Heart right ventricle (tissue), 16 donors: ENCODE measurements at regions not wholly inside any gene's neighbourhood (a gene's known extent, or its start where the extent isn't known, plus 50 kb on each side); places are given as distances from the start of the nearest gene placed in this dataset.
A peak's percentile ranks its signal among the peaks of the same experiment; 100 is the strongest.

Experiments
- ATAC-seq, 8 donors: fragments of 200-7000 bp; cut with Tn5 transposase; one replicate each; pipeline ENCODE4 v1.9.1; 2020; ENCODE audit warnings: mild to moderate bottlenecking in 8 of 8, moderate library complexity in 8 of 8, moderate number of reproducible peaks in 1 of 8
- DNase-seq, 2 donors: peaks; one replicate each; pipeline ENCODE4 v3.0.0-alpha.2; 2020
- H3K27ac ChIP-seq, 10 donors: fragments of 200-600 bp; sonication (generic) in 2 of 10; one replicate each; pipeline versions ENCODE4 v1.5.0 to v1.8.0; 2020 to 2022; ENCODE audit warnings: mild to moderate bottlenecking in 3 of 10
- H3K27me3 ChIP-seq, 7 donors: fragments of 200-600 bp; one replicate each; pipeline ENCODE4 v1.8.0; 2021 to 2022; ENCODE audit warnings: mild to moderate bottlenecking in 2 of 7
- H3K36me3 ChIP-seq, 9 donors: fragments of 200-600 bp; sonication (generic) in 1 of 9; one replicate each; pipeline versions ENCODE4 v1.5.0 to v1.8.0; 2020 to 2022; ENCODE audit warnings: mild to moderate bottlenecking in 2 of 9
- H3K4me1 ChIP-seq, 9 donors: fragments of 200-600 bp; sonication (generic) in 1 of 9; one replicate each; pipeline versions ENCODE4 v1.5.0 to v1.8.0; 2020 to 2022; ENCODE audit warnings: mild to moderate bottlenecking in 4 of 9
- H3K4me3 ChIP-seq, 10 donors: fragments of 200-600 bp; sonication (generic) in 2 of 10; one replicate each; pipeline versions ENCODE4 v1.5.0 to v1.8.0; 2020 to 2022; ENCODE audit warnings: mild to moderate bottlenecking in 7 of 10, moderate library complexity in 2 of 10
- H3K9me3 ChIP-seq, 11 donors: fragments of 200-600 bp in 10 of 11; sonication (generic) in 2 of 11; one replicate each; pipeline versions ENCODE4 v1.5.0 to v1.8.0; 2013 to 2022; ENCODE audit warnings: mild to moderate bottlenecking in 2 of 11, control low read depth in 1 of 11, moderate library complexity in 1 of 11
- WGBS, 2 donors: extraction: QIAGEN DNeasy Blood & Tissue Kit; methylation state at CpG; one replicate each; pipeline ENCODE4 v1.1.7; 2013; ENCODE audit warnings: inconsistent platforms in 1 of 2; 5-methylcytosine and 5-hydroxymethylcytosine counted together
- intact Hi-C, 10 donors: fragments of 100-400 bp; cut with DNase I; formaldehyde crosslinking; loops; one replicate each; pipeline versions ENCODE4 v1.11.1 to v1.14.2; 2022
- TF ChIP-seq, protein P1 (sequence below), 9 donors: fragments of 200-600 bp; sonication (generic) in 2 of 9; IDR thresholded peaks; one replicate each; pipeline versions ENCODE4 v1.5.0 to v1.8.0; 2021 to 2022; ENCODE audit warnings: antibody characterized with exemption in 9 of 9, mild to moderate bottlenecking in 5 of 9, moderate library complexity in 1 of 9
- donor health status: Arrhythmogenic right ventricular cardiomyopathy.
- donor health status: ischemic (EF 13 %, LVEDD 7.1; RV severe dilation, severe dysfunction).
- donor health status: healthy with polysubstance abuse.
- donor health status: DM: no; HTN: yes; CAD: no.
- donor health status: DM: no; HTN: no; CAD: no.
- donor health status: ischemic (EF 25% LVEDD 6.9; RV normal size, moderate dysfunction).
- donor health status: ischemic (EF 25% LVEDD 5.7; RV mildly dilated, moderate dysfunction).
- donor health status: healthy.
- donor health status: DM: yes; HTN: yes; CAD: no.
- donor health status: Ischemic cardiomyopathy.
- donor health status: ischemic (EF 35%, LVEDD 5.7; RV mildly dilated, moderate dysfunction).
- donor health status: nonischemic (EF 11% LVEDD 7.7; RV severe dilation, severe dysfunction).
- donor health status: DM: yes; HTN: yes; CAD: no.
- donor health status: PGD.
- donor health status: ischemic (EF 29% LVEDD 5.4; RV normal size, mild dysfunction).
- donor health status: nonischemic (EF 23%, LVEDD 6.1; RV moderate dilation, normal function).

DNA sequence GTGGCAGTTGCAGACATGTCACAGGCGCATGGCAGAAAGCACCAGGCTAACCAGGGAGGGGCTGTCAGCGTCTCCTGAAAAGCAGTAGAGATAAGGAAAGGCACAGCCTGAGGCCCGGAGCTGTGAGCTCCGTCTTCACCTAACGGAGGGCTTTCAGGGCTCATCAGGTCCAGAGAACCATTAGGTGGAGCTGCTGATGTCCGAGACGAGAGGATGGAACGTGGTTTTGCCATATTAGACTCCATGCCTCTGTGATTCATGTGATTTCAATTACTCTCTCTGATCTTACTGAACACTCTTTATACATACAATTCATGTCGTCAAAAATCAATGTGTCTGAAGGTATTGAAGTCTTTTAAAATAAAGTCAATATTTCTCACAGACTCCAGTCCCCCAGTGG is 120.3 kb upstream of the RAB6C start:
- Histone ChIP-seq H3K4me3 (no peak overlapping the region), H3K27me3 (peaks cover 0 to 6% (median 0%) of the 10 kb centered on the region in 7 donors), H3K4me1 (no peaks in the 10 kb centered on the region), H3K27ac (no peak overlapping the region), H3K36me3 (no peaks in the 10 kb centered on the region), H3K9me3 (peaks cover 0 to 13% (median 0%) of the 10 kb centered on the region in 11 donors)
- TF ChIP-seq, protein P1, sequence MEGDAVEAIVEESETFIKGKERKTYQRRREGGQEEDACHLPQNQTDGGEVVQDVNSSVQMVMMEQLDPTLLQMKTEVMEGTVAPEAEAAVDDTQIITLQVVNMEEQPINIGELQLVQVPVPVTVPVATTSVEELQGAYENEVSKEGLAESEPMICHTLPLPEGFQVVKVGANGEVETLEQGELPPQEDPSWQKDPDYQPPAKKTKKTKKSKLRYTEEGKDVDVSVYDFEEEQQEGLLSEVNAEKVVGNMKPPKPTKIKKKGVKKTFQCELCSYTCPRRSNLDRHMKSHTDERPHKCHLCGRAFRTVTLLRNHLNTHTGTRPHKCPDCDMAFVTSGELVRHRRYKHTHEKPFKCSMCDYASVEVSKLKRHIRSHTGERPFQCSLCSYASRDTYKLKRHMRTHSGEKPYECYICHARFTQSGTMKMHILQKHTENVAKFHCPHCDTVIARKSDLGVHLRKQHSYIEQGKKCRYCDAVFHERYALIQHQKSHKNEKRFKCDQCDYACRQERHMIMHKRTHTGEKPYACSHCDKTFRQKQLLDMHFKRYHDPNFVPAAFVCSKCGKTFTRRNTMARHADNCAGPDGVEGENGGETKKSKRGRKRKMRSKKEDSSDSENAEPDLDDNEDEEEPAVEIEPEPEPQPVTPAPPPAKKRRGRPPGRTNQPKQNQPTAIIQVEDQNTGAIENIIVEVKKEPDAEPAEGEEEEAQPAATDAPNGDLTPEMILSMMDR (IDR thresholded peaks at IDR 0.05): peak in 1 of 9 donors; percentile 12
- intact Hi-C loops: loop anchor here in 3 of 10 donors (10.0 kb wide), 1 partner anchor 1124 kb away; no protein-coding TSS in a partner anchor
- DNase-seq: no peak
- peak in 2 of 8 donors; percentile 10 to 28 for ATAC-seq
- 50% methylated on average over 9 of the region's 9 CpGs for WGBS, 2 donors

DNA sequence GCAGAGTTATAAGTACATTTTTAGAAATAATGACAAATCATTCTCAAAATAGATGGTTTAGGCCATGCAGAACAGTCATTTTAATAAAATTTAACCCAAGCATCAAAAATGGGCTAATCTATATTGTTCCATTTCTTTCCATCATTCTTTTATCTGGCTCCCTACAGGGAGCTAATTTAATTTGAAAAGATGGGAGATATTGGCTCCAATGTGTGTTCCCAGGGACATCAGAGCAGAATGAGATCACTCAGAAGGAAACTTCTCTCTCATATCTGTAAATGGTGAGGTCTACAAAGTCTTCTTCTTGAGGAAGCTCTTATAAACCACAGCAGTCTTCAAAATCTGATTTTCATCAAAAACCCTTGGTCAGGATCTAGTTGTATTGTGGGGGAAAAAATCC is 119.4 kb upstream of the RAB6C start:
- TF ChIP-seq, protein P1 (IDR thresholded peaks at IDR 0.05): no peak
- peaks cover 0 to 13% (median 0%) of the 10 kb centered on the region in 11 donors for H3K9me3 ChIP-seq
- H3K27ac ChIP-seq: no peak overlapping the region
- intact Hi-C loops: no loop called here
- H3K4me3 ChIP-seq: no peak overlapping the region
- H3K27me3 ChIP-seq: peaks cover 0 to 6% (median 0%) of the 10 kb centered on the region in 7 donors
- H3K36me3 ChIP-seq: no peaks in the 10 kb centered on the region
- DNase-seq (no peak), ATAC-seq (no peak)
- no peaks in the 10 kb centered on the region for H3K4me1 ChIP-seq

DNA sequence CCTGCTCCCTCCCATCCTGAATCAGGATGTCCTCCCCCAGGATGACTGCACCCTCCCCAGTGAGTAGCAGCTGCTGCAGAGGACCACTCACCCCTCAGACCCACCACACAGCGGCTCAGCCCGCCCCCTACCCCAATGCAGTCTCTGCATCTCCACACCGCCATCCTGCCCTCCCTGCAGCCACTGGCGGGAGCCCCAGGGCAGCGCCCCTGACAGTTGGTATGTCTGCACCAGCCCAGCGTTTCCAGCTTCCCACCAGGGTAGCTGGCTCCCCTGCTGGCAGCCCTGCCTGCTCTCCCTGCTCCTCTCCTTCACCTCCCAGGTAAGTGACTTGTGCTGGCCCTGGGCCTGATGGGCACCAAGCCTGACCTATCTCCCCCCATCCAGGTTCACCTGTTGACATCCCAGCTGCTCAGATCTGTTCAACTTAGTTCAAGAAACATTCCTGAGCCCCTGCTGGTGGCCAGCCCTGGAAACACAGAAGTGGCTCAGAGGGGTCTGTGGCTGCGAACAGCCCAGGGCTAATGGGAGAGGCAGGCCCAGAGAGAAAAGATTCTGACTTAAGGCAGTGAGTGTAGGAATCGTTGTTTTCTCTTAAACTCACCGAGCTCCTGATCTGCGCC is 117.7 kb upstream of the RAB6C start:
- intact Hi-C loops: no loop called here
- DNase-seq (no peak), ATAC-seq (no peak)
- no peaks in the 10 kb centered on the region for H3K36me3 ChIP-seq
- TF ChIP-seq, protein P1 (IDR thresholded peaks at IDR 0.05): no peak
- H3K9me3 ChIP-seq: no peaks in the 10 kb centered on the region
- H3K4me3 ChIP-seq: no peak overlapping the region
- 88% methylated on average over 10 of the region's 10 CpGs for WGBS, 2 donors
- peaks cover 0 to 6% (median 0%) of the 10 kb centered on the region in 7 donors for H3K27me3 ChIP-seq
- no peaks in the 10 kb centered on the region for H3K4me1 ChIP-seq
- H3K27ac ChIP-seq: no peak overlapping the region

DNA sequence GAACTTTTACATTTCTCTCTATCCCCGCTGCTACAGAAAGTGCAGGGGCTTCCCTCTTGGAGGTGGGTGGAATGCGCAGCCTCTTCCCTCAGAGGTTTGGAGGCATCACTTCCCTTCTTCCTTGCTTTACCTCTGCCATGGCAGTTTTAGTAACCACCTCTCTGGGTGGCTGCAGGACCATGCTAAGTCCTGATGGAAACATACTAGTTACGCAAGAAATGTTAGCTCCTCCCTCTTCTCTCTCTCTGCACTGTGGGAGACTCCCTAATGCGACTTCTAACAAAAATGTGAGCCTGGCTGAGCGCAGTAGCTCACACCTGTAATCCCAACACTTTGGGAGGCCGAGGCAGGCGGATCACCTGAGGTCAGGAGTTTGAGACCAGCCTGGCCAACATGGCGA is 116.8 kb upstream of the RAB6C start:
- no peaks in the 10 kb centered on the region for H3K9me3 ChIP-seq
- intact Hi-C loops: no loop called here
- H3K27ac ChIP-seq: no peak overlapping the region
- ATAC-seq (no peak), DNase-seq (no peak)
- WGBS, 2 donors: 87 to 92% methylated on average over 8 of the region's 8 CpGs
- peaks cover 0 to 6% (median 0%) of the 10 kb centered on the region in 7 donors for H3K27me3 ChIP-seq
- TF ChIP-seq, protein P1 (IDR thresholded peaks at IDR 0.05): no peak
- H3K4me1 ChIP-seq: no peaks in the 10 kb centered on the region
- H3K36me3 ChIP-seq: no peaks in the 10 kb centered on the region
- H3K4me3 ChIP-seq: no peak overlapping the region
